HG03469 (cell line): ENCODE measurements at regions not wholly inside any gene's neighbourhood (a gene's known extent, or its start where the extent isn't known, plus 50 kb on each side); places are given as distances from the start of the nearest gene placed in this dataset.

ENCODE experiments used
- ATAC-seq: cut with Tn5 transposase; IDR thresholded peaks from one replicate; pipeline ENCODE4 v1.9.1; 2021; ENCODE audit warnings: mild to moderate bottlenecking, moderate library complexity, moderate number of reproducible peaks; ENCODE audit not compliant: unreplicated experiment

- ATAC-seq, result no peak
Observed at GRCh38 chr22:47612311-47612910, 850.0 kb downstream of the TBC1D22A start.

- ATAC-seq, result no peak
Observed at GRCh38 chr22:47610764-47611163, 848.3 kb downstream of the TBC1D22A start.

- no peak for ATAC-seq
Observed at GRCh38 chr22:47610281-47610680, 847.8 kb downstream of the TBC1D22A start.

- no peak for ATAC-seq
Observed at GRCh38 chr22:47609653-47610052, 847.2 kb downstream of the TBC1D22A start.

- ATAC-seq, result no peak
Observed at GRCh38 chr22:47608421-47608820, 846.0 kb downstream of the TBC1D22A start.

GRCh38 chr22:47607486-47607885 lies 845.0 kb downstream of the TBC1D22A start:
- no peak for ATAC-seq

GRCh38 chr22:47606426-47606825 lies 844.0 kb downstream of the TBC1D22A start:
- ATAC-seq, result no peak

- no peak for ATAC-seq
Observed at GRCh38 chr22:47605886-47606285, 843.4 kb downstream of the TBC1D22A start.

GRCh38 chr22:47605441-47605840 lies 843.0 kb downstream of the TBC1D22A start:
- ATAC-seq, result no peak

GRCh38 chr22:47604563-47604962 lies 842.1 kb downstream of the TBC1D22A start:
- no peak for ATAC-seq

GRCh38 chr22:47602732-47603131 lies 840.3 kb downstream of the TBC1D22A start:
- ATAC-seq, result no peak

- ATAC-seq, result no peak
Observed at GRCh38 chr22:47601666-47602065, 839.2 kb downstream of the TBC1D22A start.

GRCh38 chr22:47600791-47601625 lies 838.6 kb downstream of the TBC1D22A start:
- ATAC-seq, result no peak

GRCh38 chr22:47600281-47600680 lies 837.8 kb downstream of the TBC1D22A start:
- no peak for ATAC-seq

- ATAC-seq, result no peak
Observed at GRCh38 chr22:47599753-47600152, 837.3 kb downstream of the TBC1D22A start.

- no peak for ATAC-seq
Observed at GRCh38 chr22:47598864-47599263, 836.4 kb downstream of the TBC1D22A start.

- ATAC-seq, result no peak
Observed at GRCh38 chr22:47597041-47597440, 834.6 kb downstream of the TBC1D22A start.

GRCh38 chr22:47596176-47596690 lies 833.8 kb downstream of the TBC1D22A start:
- ATAC-seq, result no peak

GRCh38 chr22:47594836-47595521 lies 832.5 kb downstream of the TBC1D22A start:
- ATAC-seq, result no peak

- ATAC-seq, result no peak
Observed at GRCh38 chr22:47593911-47594311, 831.5 kb downstream of the TBC1D22A start.

GRCh38 chr22:47593291-47593690 lies 830.8 kb downstream of the TBC1D22A start:
- no peak for ATAC-seq

GRCh38 chr22:47592791-47593190 lies 830.3 kb downstream of the TBC1D22A start:
- ATAC-seq, result no peak
